Ureter (tissue), 1 donor: ENCODE measurements at regions not wholly inside any gene's neighbourhood (a gene's known extent, or its start where the extent isn't known, plus 50 kb on each side); places are given as distances from the start of the nearest gene placed in this dataset.

Experiments
- DNase-seq: peaks from one replicate; pipeline ENCODE4 v3.0.0-alpha.2; 2020; ENCODE audit warnings: low spot score
- donor health status: DM: yes; HTN: yes; CAD: no.

- no peak for DNase-seq
These were observed 274.4 kb downstream of the PTBP2 start for GRCh38 chr1:96996001-96996400.

DNA sequence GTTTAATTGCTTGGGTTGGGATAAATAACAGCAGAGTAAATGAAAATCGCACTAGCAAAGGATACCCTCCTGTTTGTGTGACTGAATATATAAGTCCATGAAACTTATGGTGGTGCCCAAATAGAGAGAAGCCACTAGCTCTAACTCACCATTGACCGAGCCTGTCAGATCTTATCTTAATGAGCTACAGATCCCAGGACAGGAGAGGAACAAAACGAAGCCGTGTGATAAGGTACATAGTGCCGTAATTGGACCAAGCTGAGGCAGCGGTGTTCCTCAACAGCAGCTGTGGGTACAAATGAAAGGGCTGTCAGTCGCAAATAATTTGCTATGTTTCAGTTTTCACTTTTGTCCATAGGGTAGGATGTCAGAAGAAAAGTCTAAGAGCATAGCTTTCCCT is 276.1 kb downstream of the PTBP2 start:
- DNase-seq: no peak

DNA sequence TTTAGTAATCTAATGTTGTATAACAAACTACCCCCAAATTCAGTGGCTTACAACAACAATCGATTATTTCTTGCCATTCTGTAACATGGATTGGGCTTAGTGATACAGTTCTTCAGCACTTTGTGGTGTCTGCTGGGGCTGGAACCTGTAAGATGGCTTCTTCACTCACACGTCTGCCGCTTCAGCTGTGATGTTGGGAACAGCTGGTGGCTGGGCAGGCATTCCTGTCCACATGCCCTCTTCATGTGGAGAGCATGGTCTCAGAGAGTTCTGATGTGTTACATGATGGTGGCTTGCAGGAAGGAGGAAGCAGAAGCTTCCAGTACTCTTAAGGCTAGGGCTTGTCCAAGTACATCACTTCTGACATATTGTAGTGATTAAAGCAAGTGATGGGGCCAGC is 276.9 kb downstream of the PTBP2 start:
- DNase-seq: no peak

GRCh38 chr1:96999191-96999590 is 277.6 kb downstream of the PTBP2 start:
- no peak for DNase-seq

DNA sequence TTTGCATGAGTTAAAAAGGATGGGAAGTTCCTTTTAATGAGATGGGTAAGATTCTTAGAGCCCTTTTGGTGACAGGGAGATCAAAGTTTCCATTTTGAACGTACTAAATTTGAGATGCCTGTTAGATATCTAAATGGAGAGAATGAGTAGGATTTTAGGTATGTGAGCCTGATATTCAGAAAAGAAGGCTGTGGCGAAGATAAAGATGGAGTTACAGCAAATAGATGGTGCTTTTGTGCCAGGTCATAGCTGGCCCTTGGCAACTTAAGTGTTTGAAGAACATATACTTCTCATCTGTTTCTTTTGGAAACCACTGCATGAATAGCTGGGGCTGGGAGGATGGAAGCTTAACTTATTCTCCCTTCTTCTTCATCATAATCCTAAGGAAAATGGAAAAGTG is 282.5 kb downstream of the PTBP2 start:
- no peak for DNase-seq

- DNase-seq: no peak
These were observed 283.2 kb downstream of the PTBP2 start for GRCh38 chr1:97004743-97005142.

DNA sequence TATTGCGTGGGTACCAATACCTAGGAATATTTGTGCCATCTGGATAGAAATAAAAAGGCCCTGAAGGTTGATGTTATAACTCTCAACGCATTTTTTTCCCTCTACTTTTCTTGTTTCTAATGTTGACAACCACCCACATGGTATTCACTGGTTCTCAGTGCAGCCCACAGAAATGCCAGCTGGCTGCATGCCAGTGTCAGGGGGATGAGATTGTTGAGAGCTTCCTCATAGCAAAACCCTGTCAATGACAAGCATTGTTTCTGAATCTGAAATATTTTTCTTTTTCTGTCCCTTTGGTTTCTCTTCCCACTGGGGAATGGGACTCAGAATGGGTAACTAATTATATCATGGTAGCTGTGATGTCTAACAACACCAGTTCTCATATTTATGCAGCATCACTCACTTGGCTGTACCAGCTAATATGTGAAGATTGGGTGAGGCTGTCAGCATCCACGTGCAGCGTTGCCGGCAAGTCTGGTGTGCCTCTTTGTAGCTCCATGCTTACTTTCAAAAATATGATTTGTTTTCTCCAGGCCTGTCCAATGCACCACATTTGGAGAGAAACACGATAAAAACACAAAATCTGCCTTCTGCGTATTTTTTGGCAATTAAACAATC is 284.6 kb downstream of the PTBP2 start:
- DNase-seq: no peak

GRCh38 chr1:97007840-97008604 is 286.4 kb downstream of the PTBP2 start:
- DNase-seq: no peak

- DNase-seq: no peak
These were observed 289.1 kb downstream of the PTBP2 start for GRCh38 chr1:97010566-97011264.

DNA sequence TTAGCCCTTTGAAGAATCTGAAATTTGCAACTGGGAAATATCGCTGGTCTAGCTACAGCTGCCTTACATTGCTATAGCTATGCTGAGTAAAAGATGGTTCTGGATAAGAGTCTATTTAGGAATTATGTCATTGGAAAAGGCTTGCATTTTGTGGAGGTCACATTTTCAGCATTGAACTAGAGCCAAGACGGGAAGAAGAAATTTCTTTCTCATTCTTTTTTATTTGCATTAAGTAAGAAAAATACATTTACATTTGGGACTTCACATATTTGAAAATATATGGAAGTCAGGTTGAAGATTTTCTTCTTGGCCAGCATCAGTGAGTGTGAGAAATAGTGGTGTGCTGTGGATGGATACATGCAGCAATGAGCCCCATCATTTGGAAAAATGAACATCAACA is 291.6 kb downstream of the PTBP2 start:
- DNase-seq: no peak

DNA sequence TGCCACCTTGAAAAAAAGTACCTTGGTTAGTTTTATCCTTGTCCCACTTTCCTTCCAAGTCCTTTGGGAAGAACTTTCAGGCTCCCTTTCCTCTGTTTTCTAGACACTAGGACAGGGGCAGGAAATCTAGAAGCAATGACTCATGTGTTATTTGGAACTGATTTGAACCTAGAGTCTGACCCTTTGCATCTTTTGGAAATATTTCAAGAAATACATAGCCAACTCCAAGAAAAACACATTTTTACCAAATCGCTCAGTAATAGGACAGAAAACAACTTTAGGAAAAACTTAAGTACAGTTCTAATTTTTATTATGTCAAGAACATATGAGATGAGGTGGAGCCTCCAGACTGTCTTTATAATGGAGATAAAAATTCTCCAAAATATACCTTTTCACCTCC is 292.4 kb downstream of the PTBP2 start:
- no peak for DNase-seq

- no peak for DNase-seq
These were observed 292.8 kb downstream of the PTBP2 start for GRCh38 chr1:97014426-97014825.

- DNase-seq: no peak
These were observed 296.3 kb downstream of the PTBP2 start for GRCh38 chr1:97017895-97018294.
